ENCODE measurements at regions not wholly inside any gene's neighbourhood (a gene's known extent, or its start where the extent isn't known, plus 50 kb on each side); places are given as distances from the start of the nearest gene placed in this dataset.
"Not testable (repeated sequence)": the region's sequence is repeated elsewhere in the genome, so short reads cannot be mapped to it uniquely, and the experiment has no call there.

DNA sequence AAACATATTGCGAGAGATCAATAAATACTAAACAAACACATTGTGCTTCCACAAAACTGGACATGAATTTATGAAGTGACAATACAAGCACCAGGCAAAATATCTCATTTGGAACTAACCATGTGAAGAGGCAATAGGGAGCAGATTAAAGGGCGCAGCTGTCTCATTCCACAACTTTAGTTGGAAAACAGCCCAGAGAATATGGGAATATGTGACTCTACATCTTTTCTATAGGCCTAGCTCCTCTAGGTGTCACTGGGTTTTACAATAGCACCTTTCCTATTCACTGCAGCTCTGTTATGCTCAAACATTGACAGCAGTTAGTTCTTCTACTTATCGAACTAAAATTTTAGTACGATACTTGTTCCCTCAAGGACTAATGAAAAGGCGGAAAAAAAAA lies 866.3 kb upstream of the GBE1 start:
- no peak for DNase-seq
- no peak overlapping the region for H3K27ac ChIP-seq
- TF ChIP-seq, protein P1, sequence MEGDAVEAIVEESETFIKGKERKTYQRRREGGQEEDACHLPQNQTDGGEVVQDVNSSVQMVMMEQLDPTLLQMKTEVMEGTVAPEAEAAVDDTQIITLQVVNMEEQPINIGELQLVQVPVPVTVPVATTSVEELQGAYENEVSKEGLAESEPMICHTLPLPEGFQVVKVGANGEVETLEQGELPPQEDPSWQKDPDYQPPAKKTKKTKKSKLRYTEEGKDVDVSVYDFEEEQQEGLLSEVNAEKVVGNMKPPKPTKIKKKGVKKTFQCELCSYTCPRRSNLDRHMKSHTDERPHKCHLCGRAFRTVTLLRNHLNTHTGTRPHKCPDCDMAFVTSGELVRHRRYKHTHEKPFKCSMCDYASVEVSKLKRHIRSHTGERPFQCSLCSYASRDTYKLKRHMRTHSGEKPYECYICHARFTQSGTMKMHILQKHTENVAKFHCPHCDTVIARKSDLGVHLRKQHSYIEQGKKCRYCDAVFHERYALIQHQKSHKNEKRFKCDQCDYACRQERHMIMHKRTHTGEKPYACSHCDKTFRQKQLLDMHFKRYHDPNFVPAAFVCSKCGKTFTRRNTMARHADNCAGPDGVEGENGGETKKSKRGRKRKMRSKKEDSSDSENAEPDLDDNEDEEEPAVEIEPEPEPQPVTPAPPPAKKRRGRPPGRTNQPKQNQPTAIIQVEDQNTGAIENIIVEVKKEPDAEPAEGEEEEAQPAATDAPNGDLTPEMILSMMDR (IDR thresholded peaks at IDR 0.05): no peak
- H3K4me3 ChIP-seq: no peak overlapping the region
- no peak for ATAC-seq
- 87% methylated on average over 5 of the region's 5 CpGs for WGBS, 2 donors
- H3K27me3 ChIP-seq: no peaks in the 10 kb centered on the region
- peaks cover 0 to 32% (median 0%) of the 10 kb centered on the region in 11 donors for H3K9me3 ChIP-seq
- intact Hi-C loops (cut with DNase I): no loop called here
- H3K36me3 ChIP-seq: no peaks in the 10 kb centered on the region
- no peaks in the 10 kb centered on the region for H3K4me1 ChIP-seq

DNA sequence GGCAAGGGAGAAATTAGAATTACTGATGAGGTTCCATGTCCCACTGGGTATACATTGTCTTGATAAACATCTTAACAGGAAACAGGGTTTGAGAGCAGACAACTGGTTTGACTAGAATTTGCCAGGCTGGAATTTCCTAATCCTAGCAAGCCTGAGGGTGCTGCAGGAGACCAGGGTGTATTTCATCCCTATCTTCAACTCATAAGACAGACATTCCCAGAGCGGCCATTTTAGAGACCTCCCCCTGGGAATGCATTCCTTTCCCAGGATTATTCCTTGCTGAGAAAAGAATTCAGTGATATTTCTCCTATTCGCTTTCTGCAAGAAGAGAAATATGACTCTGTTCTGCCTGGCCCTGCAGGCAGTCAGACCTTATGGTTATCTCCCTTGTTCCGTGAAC lies 859.3 kb upstream of the GBE1 start:
- H3K36me3 ChIP-seq; ATAC-seq; H3K4me1 ChIP-seq; DNase-seq; H3K4me3 ChIP-seq; H3K27me3 ChIP-seq; intact Hi-C loops (cut with DNase I); H3K27ac ChIP-seq: not testable (repeated sequence)
- H3K9me3 ChIP-seq: peaks cover 0 to 43% (median 11%) of the 10 kb centered on the region in 11 donors
- 83 to 87% methylated on average over 3 of the region's 3 CpGs for WGBS, 2 donors

DNA sequence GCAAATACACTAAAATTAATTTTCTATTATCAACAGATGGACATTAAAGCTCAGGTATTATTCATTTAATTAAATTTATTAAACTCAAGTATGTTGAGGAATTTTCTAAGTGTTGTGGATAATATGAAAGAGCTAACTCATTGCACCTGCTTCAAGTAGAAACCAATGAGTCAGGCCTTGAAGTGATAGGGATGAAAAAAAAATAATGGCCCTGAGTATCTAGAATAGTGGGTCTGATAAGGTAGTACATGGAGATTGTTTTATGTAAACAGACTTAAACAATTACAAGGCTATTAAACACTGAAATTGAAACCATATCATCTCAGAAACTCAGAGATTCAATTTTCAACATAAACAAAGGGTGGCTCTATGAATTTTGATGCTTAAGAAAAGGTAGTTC lies 857.1 kb upstream of the GBE1 start:
- no peaks in the 10 kb centered on the region for H3K36me3 ChIP-seq
- no peaks in the 10 kb centered on the region for H3K27me3 ChIP-seq
- peaks cover 0 to 29% (median 11%) of the 10 kb centered on the region in 11 donors for H3K9me3 ChIP-seq
- H3K4me3 ChIP-seq: no peak overlapping the region
- H3K27ac ChIP-seq: no peak overlapping the region
- no peaks in the 10 kb centered on the region for H3K4me1 ChIP-seq
- TF ChIP-seq, protein P1 (IDR thresholded peaks at IDR 0.05): no peak
- no peak for ATAC-seq
- no peak for DNase-seq
- intact Hi-C loops (cut with DNase I): no loop called here

DNA sequence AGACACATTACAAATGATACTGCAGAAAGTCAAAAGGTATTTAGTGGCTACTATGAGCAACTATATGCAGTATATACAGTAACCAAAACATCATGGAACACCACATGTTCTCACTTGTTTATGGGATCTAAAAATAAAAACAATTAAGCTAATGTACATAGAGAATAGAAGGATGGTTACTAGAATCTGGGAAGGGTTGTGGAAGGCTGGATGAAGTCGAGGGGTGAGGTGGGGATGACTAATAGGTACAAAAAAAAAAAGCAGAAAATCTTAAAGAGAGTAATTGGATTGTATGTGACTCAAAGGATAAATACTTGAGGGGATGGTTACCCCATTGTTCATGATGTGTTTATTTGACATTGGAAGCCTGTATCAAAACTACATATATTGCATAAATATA lies 848.8 kb upstream of the GBE1 start:
- H3K4me3 ChIP-seq: no peak overlapping the region
- intact Hi-C loops (cut with DNase I): no loop called here
- H3K4me1 ChIP-seq: no peaks in the 10 kb centered on the region
- ATAC-seq: no peak
- H3K27me3 ChIP-seq: no peaks in the 10 kb centered on the region
- 37 to 64% methylated on average over 1 of the region's 1 CpG for WGBS, 2 donors
- H3K9me3 ChIP-seq: peaks cover 0 to 29% (median 0%) of the 10 kb centered on the region in 11 donors
- DNase-seq: no peak
- TF ChIP-seq, protein P1 (IDR thresholded peaks at IDR 0.05): no peak
- H3K36me3 ChIP-seq: no peaks in the 10 kb centered on the region
- no peak overlapping the region for H3K27ac ChIP-seq

DNA sequence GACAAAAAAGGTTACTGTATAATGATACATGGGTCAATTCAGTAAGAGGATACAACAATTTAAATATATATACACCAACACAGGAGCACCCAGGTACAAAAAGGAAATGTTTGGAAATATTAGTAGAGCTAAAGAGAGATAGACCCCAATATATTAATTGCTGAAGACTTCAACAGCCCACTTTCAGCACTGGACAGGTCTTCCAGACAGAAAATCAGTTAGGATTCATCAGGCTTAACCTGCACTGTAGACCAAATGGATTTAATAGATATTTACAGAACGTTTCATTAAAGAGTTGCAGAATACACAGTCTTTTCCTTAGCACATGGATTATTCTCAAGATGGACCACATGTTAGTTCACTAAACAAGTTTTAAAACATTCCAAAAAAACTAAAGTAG lies 845.9 kb upstream of the GBE1 start:
- H3K36me3 ChIP-seq: no peaks in the 10 kb centered on the region
- H3K4me1 ChIP-seq: no peaks in the 10 kb centered on the region
- H3K27me3 ChIP-seq: no peaks in the 10 kb centered on the region
- 68 to 80% methylated on average over 1 of the region's 1 CpG for WGBS, 2 donors
- no peak for DNase-seq
- H3K9me3 ChIP-seq: peaks cover 0 to 27% (median 0%) of the 10 kb centered on the region in 11 donors
- intact Hi-C loops (cut with DNase I): no loop called here
- H3K4me3 ChIP-seq: no peak overlapping the region
- H3K27ac ChIP-seq: no peak overlapping the region
- TF ChIP-seq, protein P1 (IDR thresholded peaks at IDR 0.05): no peak
- no peak for ATAC-seq

Measured in heart right ventricle (tissue), 16 donors.